RWPE2 (cell line): ENCODE measurements at regions not wholly inside any gene's neighbourhood (a gene's known extent, or its start where the extent isn't known, plus 50 kb on each side); places are given as distances from the start of the nearest gene placed in this dataset.

Experiments used
- ATAC-seq: fragments of 200-7000 bp; cut with Tn5 transposase; 3 replicates; pipeline ENCODE4 v1.9.1; 2021; ENCODE audit warnings: low read depth
- DNase-seq: peaks from one replicate; pipeline ENCODE4 v3.0.0-alpha.2; 2020; ENCODE audit warnings: low spot score
- H3K27ac ChIP-seq: fragments of 450-650 bp; 2 replicates; pipeline ENCODE4 v1.5.1; 2017; ENCODE audit warnings: mild to moderate bottlenecking; ENCODE audit not compliant: poor library complexity, severe bottlenecking
- H3K27me3 ChIP-seq: fragments of 250-450 bp; sonication (Bioruptor Pico); 2 replicates; pipeline ENCODE4 v1.5.1; 2021; ENCODE audit warnings: mild to moderate bottlenecking, moderate library complexity; ENCODE audit not compliant: insufficient read depth, poor library complexity, severe bottlenecking
- H3K36me3 ChIP-seq: fragments of 250-450 bp; sonication (Bioruptor Pico); 2 replicates; pipeline ENCODE4 v1.5.1; 2020; ENCODE audit warnings: low read depth, mild to moderate bottlenecking, moderate library complexity
- H3K4me1 ChIP-seq: fragments of 250-450 bp; sonication (Bioruptor Pico); 2 replicates; pipeline ENCODE4 v1.5.1; 2021; ENCODE audit warnings: mild to moderate bottlenecking, moderate library complexity; ENCODE audit not compliant: insufficient read depth, poor library complexity, severe bottlenecking
- H3K4me3 ChIP-seq: fragments of 250-450 bp; sonication (Bioruptor Pico); 2 replicates; pipeline ENCODE4 v1.5.1; 2021; ENCODE audit warnings: mild to moderate bottlenecking, moderate library complexity; ENCODE audit not compliant: severe bottlenecking
- H3K9me3 ChIP-seq: fragments of 250-450 bp; sonication (Bioruptor Pico); 2 replicates; pipeline ENCODE4 v1.5.1; 2021; ENCODE audit warnings: mild to moderate bottlenecking, moderate library complexity; ENCODE audit not compliant: severe bottlenecking
- CTCF ChIP-seq: fragments of 450-650 bp; IDR thresholded peaks from one replicate; pipeline ENCODE4 v1.5.1; 2017; ENCODE audit warnings: mild to moderate bottlenecking, moderate library complexity; ENCODE audit not compliant: poor library complexity, severe bottlenecking

GRCh38 chr6:103723438-103724322 is 1136.0 kb downstream of the HACE1 start:
- no peak for TF ChIP-seq CTCF
- Histone ChIP-seq H3K36me3 (no peaks in the 10 kb centered on the region), H3K9me3 (no peaks in the 10 kb centered on the region), H3K4me1 (no peaks in the 10 kb centered on the region), H3K4me3 (no peak overlapping the region), H3K27me3 (no peaks in the 10 kb centered on the region), H3K27ac (no peak overlapping the region)
- ATAC-seq (no peak), DNase-seq (no peak)

GRCh38 chr6:103722683-103723082 is 1137.0 kb downstream of the HACE1 start:
- H3K9me3 ChIP-seq, result no peaks in the 10 kb centered on the region
- TF ChIP-seq CTCF, result no peak
- ATAC-seq (no peak), DNase-seq (no peak)
- no peaks in the 10 kb centered on the region for H3K27me3 ChIP-seq
- no peaks in the 10 kb centered on the region for H3K4me1 ChIP-seq
- H3K36me3 ChIP-seq, result no peaks in the 10 kb centered on the region
- H3K4me3 ChIP-seq, result no peak overlapping the region
- H3K27ac ChIP-seq, result no peak overlapping the region

GRCh38 chr6:103721923-103722322 is 1137.8 kb downstream of the HACE1 start:
- no peak for TF ChIP-seq CTCF
- ATAC-seq (no peak), DNase-seq (no peak)
- Histone ChIP-seq H3K9me3 (no peaks in the 10 kb centered on the region), H3K4me1 (no peaks in the 10 kb centered on the region), H3K4me3 (no peak overlapping the region), H3K27ac (no peak overlapping the region), H3K27me3 (no peaks in the 10 kb centered on the region), H3K36me3 (no peaks in the 10 kb centered on the region)

- ATAC-seq (no peak), DNase-seq (no peak)
- Histone ChIP-seq H3K9me3 (peaks cover 2% of the 10 kb centered on the region), H3K36me3 (no peaks in the 10 kb centered on the region), H3K4me3 (no peak overlapping the region), H3K4me1 (no peaks in the 10 kb centered on the region), H3K27me3 (no peaks in the 10 kb centered on the region), H3K27ac (no peak overlapping the region)
- no peak for TF ChIP-seq CTCF
These were observed 1139.3 kb downstream of the HACE1 start for GRCh38 chr6:103720393-103720792.

- DNase-seq (no peak), ATAC-seq (no peak)
- Histone ChIP-seq H3K9me3 (peaks cover 2% of the 10 kb centered on the region), H3K27ac (no peak overlapping the region), H3K27me3 (no peaks in the 10 kb centered on the region), H3K4me3 (no peak overlapping the region), H3K4me1 (no peaks in the 10 kb centered on the region), H3K36me3 (no peaks in the 10 kb centered on the region)
- TF ChIP-seq CTCF, result no peak
These were observed 1140.2 kb downstream of the HACE1 start for GRCh38 chr6:103719545-103719944.
